NT2/D1 (cell line): ENCODE measurements at regions not wholly inside any gene's neighbourhood (a gene's known extent, or its start where the extent isn't known, plus 50 kb on each side); places are given as distances from the start of the nearest gene placed in this dataset.

Experiments used
- SUZ12 ChIP-seq: IDR thresholded peaks from 2 replicates; pipeline ENCODE4 v1.6.1; 2011; ENCODE audit not compliant: insufficient read length, insufficient read depth; ENCODE audit errors: extremely low read depth
- YY1 ChIP-seq: IDR thresholded peaks from 2 replicates; pipeline ENCODE4 v1.6.1; 2011; ENCODE audit not compliant: insufficient read length, insufficient read depth
- ZNF274 ChIP-seq: IDR thresholded peaks from 2 replicates; pipeline ENCODE4 v1.6.1; 2011; ENCODE audit warnings: mild to moderate bottlenecking, low read depth, low read length

GRCh38 chr14:87067061-87067460 is 925.9 kb downstream of the GALC start:
- TF ChIP-seq YY1, result no peak
- TF ChIP-seq SUZ12, result no peak
- TF ChIP-seq ZNF274, result no peak
